Erythroblast (primary cell): ENCODE measurements at regions not wholly inside any gene's neighbourhood (a gene's known extent, or its start where the extent isn't known, plus 50 kb on each side); places are given as distances from the start of the nearest gene placed in this dataset.
"Not testable (repeated sequence)": the region's sequence is repeated elsewhere in the genome, so short reads cannot be mapped to it uniquely, and the experiment has no call there.

ENCODE experiments used
- GATA1 ChIP-seq: IDR thresholded peaks from 2 replicates; pipeline ENCODE4 v1.6.1; 2011; ENCODE audit warnings: low read depth, mild to moderate bottlenecking, control low read depth, low read length, moderate library complexity
- POLR2A ChIP-seq: IDR thresholded peaks from 2 replicates; pipeline ENCODE4 v1.6.1; 2011; ENCODE audit warnings: mild to moderate bottlenecking, low read length

- TF ChIP-seq POLR2A, GATA1: not testable (repeated sequence)
Observed at GRCh38 chr13:50510885-50511545, 332.5 kb downstream of the DLEU7 start.
